GM12878 (cell line): ENCODE measurements at regions not wholly inside any gene's neighbourhood (a gene's known extent, or its start where the extent isn't known, plus 50 kb on each side); places are given as distances from the start of the nearest gene placed in this dataset.

Source experiments
- ATAC-seq: fragments of 200-7000 bp; cut with Tn5 transposase; 3 replicates; pipeline ENCODE4 v1.9.1; 2020; ENCODE audit warnings: mild to moderate bottlenecking, moderate library complexity
- BruUV-seq: library from RNA; stranded (reverse); fragments of 400-500 nt; replicated peaks from 2 replicates; lab custom pipeline; 2021; lab: Mats Ljungman, UMichigan
- CTCF ChIA-PET: fragments of 300-600 bp; sonication (Branson Sonifier 250); formaldehyde crosslinking; extraction: SDS; loops from one replicate; lab custom pipeline; 2021; ENCODE audit warnings: inconsistent platforms; lab: Yijun Ruan, JAX
- POLR2A ChIA-PET: fragments of 350-600 bp; formaldehyde crosslinking; extraction: SDS; loops from one replicate; lab custom pipeline; 2021; ENCODE audit warnings: inconsistent platforms; lab: Charles Lee
- RAD21 ChIA-PET: fragments of 300-600 bp; sonication (Branson Sonifier 250); formaldehyde crosslinking; loops from one replicate; lab custom pipeline; 2023; ENCODE audit warnings: antibody characterized with exemption; ENCODE audit not compliant: unreplicated experiment; lab: Charles Lee
- SMC1A ChIA-PET: fragments of 300-600 bp; sonication (Branson Sonifier 250); formaldehyde crosslinking; loops from one replicate; lab custom pipeline; 2023; ENCODE audit not compliant: unreplicated experiment, uncharacterized antibody; lab: Charles Lee
- DNase-seq: peaks from one replicate; pipeline ENCODE4 v3.0.0-alpha.2; 2011; ENCODE audit warnings: low read depth, low spot score
- FAIRE-seq: peaks from 3 replicates; lab custom pipeline; 2011; peaks lifted over from hg19 to GRCh38; lab: Jason Lieb, UNC
- H2AFZ ChIP-seq: 2 replicates; pipeline ENCODE4 v1.6.0; 2011; ENCODE audit warnings: low read depth, low read length, control low read depth; ENCODE audit not compliant: control insufficient read depth
- H3K27ac ChIP-seq: 2 replicates; pipeline ENCODE4 v1.5.1; 2011; ENCODE audit warnings: control low read depth; ENCODE audit not compliant: control insufficient read depth, insufficient read depth
- H3K27me3 ChIP-seq, 2 experiments: replicated peaks in 1 of 2; 2 replicates each; pipeline versions ENCODE4 v1.6.0 to v1.6.1; 2011; ENCODE audit warnings: low read length in 1 of 2; ENCODE audit not compliant: control insufficient read depth in 2 of 2, insufficient read depth in 2 of 2
- H3K36me3 ChIP-seq, 2 experiments: 2 replicates each; pipeline ENCODE4 v1.5.1; 2011; ENCODE audit warnings: low read length in 1 of 2; ENCODE audit not compliant: control insufficient read depth in 2 of 2, insufficient read depth in 2 of 2
- H3K4me1 ChIP-seq: 2 replicates; pipeline ENCODE4 v1.6.1; 2011; ENCODE audit warnings: mild to moderate bottlenecking, low read length, moderate library complexity, mixed read lengths; ENCODE audit not compliant: control insufficient read depth, insufficient read depth
- H3K4me2 ChIP-seq: 2 replicates; pipeline ENCODE4 v1.6.0; 2011; ENCODE audit warnings: control low read depth; ENCODE audit not compliant: control insufficient read depth, insufficient read depth
- H3K4me3 ChIP-seq: fragments of 200-600 bp; sonication (generic); 2 replicates; pipeline ENCODE4 v1.5.1; 2016
- H3K79me2 ChIP-seq: 2 replicates; pipeline ENCODE4 v1.6.0; 2011; ENCODE audit warnings: low read length; ENCODE audit not compliant: control insufficient read depth, insufficient read depth
- H3K9ac ChIP-seq: 2 replicates; pipeline ENCODE4 v1.8.0; 2011; ENCODE audit warnings: low read length, control low read depth, mixed read lengths; ENCODE audit not compliant: control insufficient read depth, insufficient read depth
- H3K9me3 ChIP-seq: replicated peaks from 3 replicates; pipeline ENCODE4 v1.5.1; 2011; ENCODE audit warnings: mild to moderate bottlenecking, low read length; ENCODE audit not compliant: control insufficient read depth, insufficient read depth
- H4K20me1 ChIP-seq: 2 replicates; pipeline ENCODE4 v1.6.0; 2011; ENCODE audit not compliant: control insufficient read depth, insufficient read depth
- BACH1 ChIP-seq: fragments of 450-650 bp; IDR thresholded peaks from 2 replicates; pipeline ENCODE4 v1.6.1; 2017; ENCODE audit warnings: mild to moderate bottlenecking, borderline replicate concordance
- BMI1 ChIP-seq: fragments of 450-650 bp; IDR thresholded peaks from 2 replicates; pipeline ENCODE4 v1.6.1; 2016; ENCODE audit warnings: mild to moderate bottlenecking, moderate library complexity, borderline replicate concordance
- CREM ChIP-seq: IDR thresholded peaks from 2 replicates; pipeline ENCODE4 v1.6.1; 2014; ENCODE audit warnings: antibody characterized with exemption, low read depth
- E2F8 ChIP-seq: fragments of 450-650 bp; IDR thresholded peaks from 2 replicates; pipeline ENCODE4 v1.6.1; 2018; ENCODE audit warnings: mild to moderate bottlenecking, low read depth, moderate library complexity; ENCODE audit not compliant: partially characterized antibody
- ELK1 ChIP-seq: IDR thresholded peaks from 2 replicates; pipeline ENCODE4 v1.6.1; 2012; ENCODE audit warnings: low read depth, low read length, improper control_type of control experiment
- HDAC2 ChIP-seq: fragments of 200-600 bp; sonication (generic); IDR thresholded peaks from 2 replicates; pipeline ENCODE4 v1.6.1; 2017
- PBX3 ChIP-seq: IDR thresholded peaks from 2 replicates; pipeline ENCODE4 v1.6.1; 2011; ENCODE audit warnings: mild to moderate bottlenecking, low read depth, low read length, moderate library complexity; ENCODE audit not compliant: insufficient replicate concordance
- PML ChIP-seq: IDR thresholded peaks from 2 replicates; pipeline ENCODE4 v1.6.1; 2012; ENCODE audit warnings: low read length, inconsistent platforms
- POLR2A ChIP-seq: IDR thresholded peaks from 2 replicates; pipeline ENCODE4 v1.6.1; 2011; ENCODE audit warnings: low read depth, mild to moderate bottlenecking, low read length
- RB1 ChIP-seq: fragments of 450-650 bp; formaldehyde crosslinking; IDR thresholded peaks from 2 replicates; pipeline ENCODE4 v1.6.1; 2017; ENCODE audit warnings: mild to moderate bottlenecking, borderline replicate concordance
- RELA ChIP-seq: fragments of 450-650 bp; IDR thresholded peaks from 2 replicates; pipeline ENCODE4 v1.8.0; 2014; ENCODE audit warnings: borderline replicate concordance; ENCODE audit not compliant: partially characterized antibody
- SKIL ChIP-seq: fragments of 450-650 bp; IDR thresholded peaks from 2 replicates; pipeline ENCODE4 v1.6.1; 2017; ENCODE audit warnings: mild to moderate bottlenecking, low read depth, inconsistent platforms; ENCODE audit not compliant: poor library complexity, severe bottlenecking
- TBL1XR1 ChIP-seq: IDR thresholded peaks from 2 replicates; pipeline ENCODE4 v1.6.1; 2012; ENCODE audit warnings: low read depth, low read length, improper control_type of control experiment
- TCF3 ChIP-seq: IDR thresholded peaks from 2 replicates; pipeline ENCODE4 v1.6.1; 2012; ENCODE audit warnings: low read depth, mild to moderate bottlenecking, low read length, borderline replicate concordance; ENCODE audit not compliant: insufficient read depth
- WGBS: methylation state at CpG from one replicate; pipeline ENCODE4 v1.1.6; 2016; ENCODE audit warnings: low lambda C conversion rate; ENCODE audit not compliant: insufficient replicate concordance, insufficient coverage; ENCODE audit errors: missing lambda C conversion rate; 5-methylcytosine and 5-hydroxymethylcytosine counted together
- in situ Hi-C: fragments of 300-500 bp; cut with MboI; formaldehyde crosslinking; loops from 9 replicates; pipeline ENCODE4 v1.14.3; 2018; ENCODE audit warnings: mixed read lengths
- intact Hi-C: fragments of 100-400 bp; cut with micrococcal nuclease; formaldehyde crosslinking; loops from one replicate; pipeline ENCODE4 v1.14.2; 2022; ENCODE audit not compliant: unreplicated experiment

DNA sequence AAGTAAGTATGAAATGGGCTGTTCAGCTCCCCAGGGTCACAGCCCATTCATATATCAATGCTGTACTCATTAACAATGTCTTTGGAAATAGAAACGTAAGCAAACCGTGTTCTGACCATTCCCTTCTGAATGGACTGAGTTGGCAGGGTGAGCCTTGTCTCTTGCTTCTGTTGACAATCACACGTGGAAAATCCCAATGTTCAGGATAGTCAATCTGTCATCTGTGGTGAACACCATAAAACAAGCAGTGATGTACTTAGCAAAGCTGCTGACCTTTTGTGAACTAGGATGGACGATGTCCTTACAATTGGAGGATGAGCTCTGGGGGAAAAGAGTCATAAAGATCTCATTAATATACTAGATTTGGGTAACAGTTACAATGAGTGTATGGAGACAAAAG lies 109.6 kb upstream of the PAQR3 start (continued):
- no peak for TF ChIP-seq TCF3
- TF ChIP-seq HDAC2, result no peak
- TF ChIP-seq TBL1XR1, result no peak

DNA sequence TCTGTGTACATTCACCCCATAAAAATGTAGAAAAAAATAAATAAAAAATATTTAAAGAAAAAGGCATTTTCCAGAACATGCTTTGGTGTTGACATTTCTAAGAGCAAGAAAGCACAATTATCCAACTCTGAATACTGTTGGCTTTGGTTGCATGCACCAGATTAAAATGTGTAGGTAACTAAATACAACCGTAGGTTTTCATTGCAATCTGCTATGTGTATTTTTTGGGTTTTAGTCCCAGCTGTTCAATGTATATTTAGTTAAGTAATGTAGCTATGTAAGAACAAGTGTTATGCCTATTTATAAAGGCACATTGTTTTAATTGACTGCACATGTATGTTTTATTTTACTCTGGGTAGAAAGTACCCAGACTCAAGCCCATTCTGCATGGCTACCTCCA lies 108.1 kb upstream of the PAQR3 start:
- H3K9ac ChIP-seq, result no peak overlapping the region
- no TSS peak for BruUV-seq
- POLR2A ChIA-PET, result no interaction called here
- H3K36me3 ChIP-seq, result no peaks in the 10 kb centered on the region
- RAD21 ChIA-PET, result interaction anchor here (1.0 to 1.4 kb wide), 3 partner anchors 108 to 341 kb away, joined by 3 to 4 read pairs (median 3); partner anchors contain the start of gene PAQR3
- ATAC-seq (no peak), DNase-seq (no peak), FAIRE-seq (no peak)
- CTCF ChIA-PET, result interaction anchor here (0.7 to 3.1 kb wide), 5 partner anchors 12 to 311 kb away, joined by 3 to 10 read pairs (median 5); no protein-coding TSS in a partner anchor
- no peaks in the 10 kb centered on the region for H3K79me2 ChIP-seq
- H3K9me3 ChIP-seq, result no peaks in the 10 kb centered on the region
- H3K4me1 ChIP-seq, result no peaks in the 10 kb centered on the region
- SMC1A ChIA-PET, result interaction anchor here (0.6 to 3.9 kb wide), 11 partner anchors 11 to 250 kb away, joined by 3 to 19 read pairs (median 4); no protein-coding TSS in a partner anchor
- no peak overlapping the region for H3K4me2 ChIP-seq
- H4K20me1 ChIP-seq, result no peaks in the 10 kb centered on the region
- H3K4me3 ChIP-seq, result no peak overlapping the region
- in situ Hi-C loops (no loop called here), intact Hi-C loops (no loop called here)
- no peak overlapping the region for H2AFZ ChIP-seq
- H3K27ac ChIP-seq, result no peak overlapping the region
- no peaks in the 10 kb centered on the region; a peak in 1 of 4 replicates for H3K27me3 ChIP-seq
- WGBS, result 0% methylated on average over 1 of the region's 1 CpG
- TF ChIP-seq CREM (no peak), RB1 (no peak), PML (no peak), ELK1 (no peak), BACH1 (no peak), RELA (no peak), PBX3 (no peak), SKIL (no peak), POLR2A (no peak), E2F8 (no peak), BMI1 (no peak)
